ENCODE measurements at regions not wholly inside any gene's neighbourhood (a gene's known extent, or its start where the extent isn't known, plus 50 kb on each side); places are given as distances from the start of the nearest gene placed in this dataset.

- DNase-seq (ENCODE audit: low read depth in 3 of 3, low spot score in 1 of 3), result no peak
Measured at GRCh38 chr15:70355275-70355795, 257.6 kb upstream of the TLE3 start.

GRCh38 chr15:70354346-70354905 is 256.7 kb upstream of the TLE3 start:
- no peak for DNase-seq (ENCODE audit: low read depth in 3 of 3, low spot score in 1 of 3)

DNA sequence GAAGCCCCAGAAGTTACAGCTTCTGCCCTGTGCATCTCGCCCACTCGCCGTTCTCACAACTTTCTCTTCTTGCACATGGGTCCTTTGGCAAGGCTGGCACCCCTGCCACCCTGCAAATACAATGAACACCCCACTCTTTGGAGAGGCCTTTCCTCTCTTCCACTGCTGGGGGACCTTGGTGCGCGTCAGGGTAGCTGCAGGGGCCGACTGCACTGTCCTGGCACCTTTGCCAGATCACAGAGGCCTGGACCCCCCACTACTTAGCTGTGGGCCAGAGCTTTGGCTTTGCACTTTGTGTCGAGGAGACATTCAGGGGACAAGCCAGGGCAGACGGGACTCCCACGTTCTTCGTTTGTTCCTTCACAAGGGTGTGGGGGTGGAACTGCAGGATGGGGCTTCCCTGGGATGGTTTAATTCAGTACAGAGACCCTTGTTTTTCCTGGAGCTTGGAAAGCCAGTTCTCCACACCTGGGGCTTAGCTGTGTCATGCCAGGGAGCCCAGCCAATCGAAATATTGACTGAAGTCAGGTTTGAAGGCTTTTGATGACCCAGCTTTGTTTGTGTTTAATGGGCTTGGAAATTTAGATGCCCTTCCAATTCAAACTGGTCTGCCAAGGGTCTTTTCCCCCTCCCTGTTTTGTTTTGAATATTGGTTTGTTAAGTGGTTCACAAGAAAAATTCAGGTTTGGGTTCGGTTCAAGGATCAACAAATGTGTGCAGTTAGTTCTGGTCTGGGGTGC is 256.1 kb upstream of the TLE3 start:
- no peak for DNase-seq (ENCODE audit: low read depth in 3 of 3, low spot score in 1 of 3)

DNA sequence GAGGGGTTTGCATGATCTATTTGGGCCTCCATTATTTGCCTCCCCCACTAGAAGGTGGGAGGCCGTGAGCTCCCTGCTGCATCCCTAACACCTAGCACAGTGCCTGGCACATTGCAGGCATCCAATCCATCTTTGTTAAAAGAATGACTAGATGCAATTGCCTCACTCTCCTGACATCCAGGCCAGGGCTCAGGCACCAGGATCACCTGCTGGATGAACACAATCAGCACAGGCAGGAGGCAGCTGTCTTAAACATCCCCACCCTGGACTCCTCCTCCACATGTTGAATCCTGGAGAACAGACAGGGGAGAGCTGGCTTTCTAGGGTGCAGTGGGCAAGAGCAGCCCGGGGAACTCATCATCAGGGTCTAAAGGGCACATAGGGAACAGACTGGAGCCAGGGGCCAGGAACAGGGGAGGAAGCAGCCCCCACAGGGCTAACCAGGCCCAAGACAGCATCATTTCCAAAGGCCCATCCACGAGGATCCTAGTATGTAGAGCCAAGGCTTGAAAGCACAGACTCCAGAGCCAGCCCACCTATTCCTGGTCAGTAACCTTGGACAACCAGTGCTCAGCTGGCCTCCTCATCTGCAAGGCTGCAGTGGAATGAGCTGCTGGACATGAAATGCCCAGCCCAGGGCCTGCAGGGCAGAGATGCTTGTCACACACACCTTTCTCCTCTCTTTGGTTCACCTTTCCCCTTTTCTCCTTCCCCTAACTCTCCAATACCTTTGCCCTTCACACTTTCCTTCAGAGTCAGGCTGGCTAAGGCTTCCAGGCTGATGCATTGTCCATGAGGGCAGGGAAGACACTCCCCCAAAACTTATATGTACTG is 254.4 kb upstream of the TLE3 start:
- no peak for DNase-seq (ENCODE audit: low read depth in 3 of 3, low spot score in 1 of 3)

DNA sequence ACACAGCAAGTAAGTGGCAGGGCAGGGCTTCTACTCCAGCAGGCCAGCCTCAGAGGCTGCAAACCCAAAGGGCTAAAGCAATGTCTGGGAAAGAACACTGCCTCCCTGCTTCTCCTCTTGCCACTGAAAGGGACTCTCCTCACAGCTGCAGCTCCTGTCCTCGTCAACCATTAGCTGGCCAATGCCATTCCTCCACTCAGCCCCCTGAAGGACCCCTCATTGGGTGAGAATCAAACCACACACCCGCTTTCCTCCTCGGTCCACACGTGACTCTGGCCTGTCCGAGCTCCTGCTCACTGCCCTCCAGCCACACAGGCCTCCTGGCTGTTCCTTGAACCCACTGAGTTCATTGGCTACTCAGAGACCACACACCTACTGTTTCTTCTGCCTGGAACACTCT is 253.7 kb upstream of the TLE3 start:
- no peak for DNase-seq (ENCODE audit: low read depth in 3 of 3, low spot score in 1 of 3)

- no peak for DNase-seq (ENCODE audit: low read depth in 3 of 3, low spot score in 1 of 3)
Measured at GRCh38 chr15:70348581-70349344, 251.0 kb upstream of the TLE3 start.

DNA sequence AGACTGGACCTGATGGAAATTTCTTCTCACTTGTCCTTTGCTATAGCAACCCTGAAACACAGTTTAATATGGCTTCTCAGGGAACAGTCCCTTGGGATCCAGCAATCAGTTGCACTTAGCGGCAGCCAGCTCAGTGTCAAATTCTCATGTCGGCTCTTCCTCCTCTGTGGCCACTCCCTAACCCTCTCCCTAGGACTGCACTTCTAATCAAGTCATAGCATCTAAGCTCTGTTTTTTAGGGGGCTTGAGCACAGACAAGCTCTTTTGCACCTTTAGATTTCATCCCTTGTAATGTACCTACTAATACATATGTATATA is 250.5 kb upstream of the TLE3 start:
- no peak for DNase-seq (ENCODE audit: low read depth in 3 of 3, low spot score in 1 of 3)

GRCh38 chr15:70347321-70348225 is 249.9 kb upstream of the TLE3 start:
- no peak for DNase-seq (ENCODE audit: low read depth in 3 of 3, low spot score in 1 of 3)

DNA sequence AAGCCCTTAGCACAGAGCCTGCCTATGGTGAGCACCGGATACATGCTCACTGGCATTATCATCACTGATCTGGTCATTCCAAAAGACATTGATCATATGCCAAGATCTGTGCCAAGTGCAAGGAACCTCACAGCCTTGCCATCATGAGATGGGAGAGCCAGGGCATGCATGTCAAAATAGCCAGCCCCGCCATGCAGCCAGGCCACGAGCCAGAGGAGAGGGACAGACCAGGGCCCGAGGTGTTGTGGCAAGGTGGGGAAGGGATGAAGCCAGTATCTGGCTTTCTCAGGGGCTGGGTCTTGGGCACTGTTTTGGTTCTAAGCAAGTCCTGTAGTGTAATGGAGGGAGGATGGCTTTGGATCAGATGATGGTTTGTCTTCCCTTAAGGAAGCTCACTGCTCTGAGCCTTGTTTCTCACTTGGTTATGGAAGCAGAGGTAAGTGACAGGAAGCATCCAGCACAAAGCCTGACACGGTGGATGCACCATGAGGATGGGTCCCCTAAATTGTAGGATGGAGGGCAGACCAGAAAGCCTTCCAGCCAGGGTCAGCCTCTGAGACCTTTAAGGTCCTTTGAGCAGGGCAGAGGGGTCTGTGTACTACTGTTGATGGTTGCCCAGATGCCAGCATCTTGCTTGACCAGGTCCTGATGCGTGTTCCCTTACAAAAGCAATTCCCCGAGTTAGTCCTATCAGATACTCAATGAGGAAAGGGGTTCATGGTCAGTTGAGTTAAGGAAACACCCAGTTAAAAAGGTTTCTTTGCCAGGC is 247.7 kb upstream of the TLE3 start:
- DNase-seq (ENCODE audit: low read depth in 3 of 3, low spot score in 1 of 3), result no peak

GRCh38 chr15:70344666-70345065 is 246.9 kb upstream of the TLE3 start:
- DNase-seq (ENCODE audit: low read depth in 3 of 3, low spot score in 1 of 3), result no peak

DNA sequence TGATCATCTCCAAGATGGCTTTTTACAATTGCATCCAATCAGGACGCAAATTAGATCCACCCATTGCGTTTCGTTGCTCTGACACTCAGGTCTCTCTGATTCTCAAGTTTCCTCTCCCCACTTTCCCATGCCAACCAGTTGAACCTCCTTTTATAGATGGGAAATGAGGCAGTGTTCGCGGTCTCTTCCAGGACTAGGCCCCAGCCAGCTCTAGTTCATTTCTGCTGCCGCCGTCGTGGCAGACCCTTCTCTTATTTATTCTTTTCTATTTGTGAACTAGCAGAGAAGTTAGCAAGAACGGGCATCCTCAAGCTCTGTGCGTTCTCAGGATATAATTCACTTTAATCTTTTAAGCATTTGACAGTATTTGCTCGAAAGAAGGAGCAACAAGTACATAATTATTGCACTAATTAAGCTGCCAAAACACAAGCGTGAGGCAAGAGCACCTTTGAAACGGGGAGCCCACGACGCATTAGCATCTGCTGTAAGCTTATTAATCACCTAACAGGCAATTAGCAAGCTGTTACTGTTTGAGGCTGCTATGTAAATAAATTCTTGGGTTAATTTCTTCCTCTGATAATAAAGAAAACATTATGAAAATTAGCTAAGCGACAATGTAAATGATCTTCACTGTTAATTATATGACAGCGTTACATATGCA is 246.4 kb upstream of the TLE3 start:
- DNase-seq (ENCODE audit: low read depth in 3 of 3, low spot score in 1 of 3), result no peak

- no peak for DNase-seq (ENCODE audit: low read depth in 3 of 3, low spot score in 1 of 3)
Measured at GRCh38 chr15:70342554-70343548, 245.1 kb upstream of the TLE3 start.

GRCh38 chr15:70342141-70342540 is 244.4 kb upstream of the TLE3 start:
- DNase-seq (ENCODE audit: low read depth in 3 of 3, low spot score in 1 of 3), result no peak

DNA sequence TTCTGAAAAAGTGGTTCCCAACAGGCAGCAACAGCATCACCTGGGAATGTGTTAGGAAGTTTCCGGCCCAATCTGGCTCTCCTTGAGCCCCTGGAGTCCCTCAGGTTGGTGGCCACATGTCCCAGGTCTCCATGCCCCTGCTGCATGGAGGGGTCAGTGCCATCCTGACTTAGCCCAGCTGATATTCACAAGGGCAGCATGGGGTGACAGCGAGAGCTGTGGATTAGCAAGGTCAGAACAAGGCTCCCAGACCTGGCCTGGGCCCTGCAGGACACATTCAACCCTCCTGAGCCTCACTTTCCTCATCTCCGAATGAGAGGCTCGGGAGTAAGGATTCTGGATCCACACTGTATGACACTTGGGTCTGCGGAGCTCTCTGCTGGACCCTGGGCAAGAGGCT is 243.8 kb upstream of the TLE3 start:
- DNase-seq (ENCODE audit: low read depth in 3 of 3, low spot score in 1 of 3), result no peak

DNA sequence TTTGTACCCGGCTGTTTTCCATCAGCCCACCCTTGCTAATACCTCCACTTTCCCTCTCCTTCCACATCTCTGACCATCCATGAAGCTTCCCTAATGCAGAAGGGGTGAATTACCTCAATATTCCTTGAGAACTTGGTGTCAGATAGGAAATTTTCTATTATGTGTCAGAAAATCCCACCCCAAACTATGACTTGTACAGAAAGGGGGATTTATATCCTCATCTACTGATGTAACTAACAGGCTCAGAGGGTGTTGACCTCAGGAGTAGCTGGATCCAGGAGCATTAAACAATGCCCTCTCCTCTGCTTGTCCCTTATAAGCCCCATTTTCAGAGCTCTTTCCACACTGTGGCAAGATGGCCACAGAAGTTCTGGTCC is 242.8 kb upstream of the TLE3 start:
- DNase-seq (ENCODE audit: low read depth in 3 of 3, low spot score in 1 of 3), result no peak

- no peak for DNase-seq (ENCODE audit: low read depth in 3 of 3, low spot score in 1 of 3)
Measured at GRCh38 chr15:70339571-70340493, 242.1 kb upstream of the TLE3 start.
